H1 (cell line): ENCODE measurements at regions not wholly inside any gene's neighbourhood (a gene's known extent, or its start where the extent isn't known, plus 50 kb on each side); places are given as distances from the start of the nearest gene placed in this dataset.

Source experiments
- CTCF ChIA-PET: fragments of 300-600 bp; sonication (Branson Sonifier 250); formaldehyde crosslinking; loops from one replicate; lab custom pipeline; 2021; ENCODE audit not compliant: partially characterized antibody; lab: Charles Lee
- POLR2A ChIA-PET: fragments of 300-600 bp; sonication (Branson Sonifier 250); formaldehyde crosslinking; loops from one replicate; lab custom pipeline; 2021; ENCODE audit warnings: inconsistent platforms; ENCODE audit not compliant: partially characterized antibody; lab: Charles Lee
- DNase-seq, 2 experiments: peaks; one replicate each; pipeline versions ENCODE4 v3.0.0 to v3.0.0-alpha.2; 2010 to 2022; ENCODE audit warnings: low spot score in 2 of 2, low read depth in 1 of 2, mixed read lengths in 1 of 2
- FAIRE-seq: peaks from 2 replicates; lab custom pipeline; 2011; peaks lifted over from hg19 to GRCh38; lab: Jason Lieb, UNC
- H2AFZ ChIP-seq: 2 replicates; pipeline ENCODE4 v1.8.1; 2012; ENCODE audit warnings: low read length, inconsistent platforms
- H2AK5ac ChIP-seq: 2 replicates; pipeline ENCODE4 v1.6.1; 2013; ENCODE audit warnings: low read depth, low read length
- H2BK120ac ChIP-seq: replicated peaks from 2 replicates; pipeline ENCODE3; 2013; ENCODE audit warnings: low read depth, low read length, inconsistent platforms
- H2BK12ac ChIP-seq: 2 replicates; pipeline ENCODE4 v1.6.1; 2013; ENCODE audit warnings: low read depth, low read length
- H2BK15ac ChIP-seq: 2 replicates; pipeline ENCODE4 v1.6.1; 2013; ENCODE audit warnings: low read length
- H2BK20ac ChIP-seq: 2 replicates; pipeline ENCODE4 v1.6.1; 2013; ENCODE audit warnings: low read length
- H2BK5ac ChIP-seq: 2 replicates; pipeline ENCODE4 v1.6.1; 2013; ENCODE audit warnings: low read depth, low read length
- H3K14ac ChIP-seq: 2 replicates; pipeline ENCODE4 v1.6.1; 2013; ENCODE audit warnings: inconsistent platforms; ENCODE audit not compliant: insufficient read length
- H3K18ac ChIP-seq: 2 replicates; pipeline ENCODE4 v1.6.1; 2013; ENCODE audit warnings: low read length; ENCODE audit errors: extremely low read depth
- H3K23ac ChIP-seq: 2 replicates; pipeline ENCODE4 v1.6.1; 2013; ENCODE audit warnings: inconsistent platforms; ENCODE audit not compliant: insufficient read length
- H3K23me2 ChIP-seq: 2 replicates; pipeline ENCODE4 v1.6.1; 2013; ENCODE audit warnings: low read depth, low read length
- H3K27ac ChIP-seq: 2 replicates; pipeline ENCODE4 v1.6.1; 2011; ENCODE audit warnings: low read depth, low read length, inconsistent platforms
- H3K27me3 ChIP-seq, 4 experiments: replicated peaks in 1 of 4; 1 replicate in 1 of 4; 2 replicates in 3 of 4; pipeline versions ENCODE4 v1.6.1 to v1.8.1; 2011 to 2013; ENCODE audit warnings: low read length in 3 of 4, mild to moderate bottlenecking in 3 of 4, inconsistent platforms in 2 of 4, mixed read lengths in 2 of 4, moderate library complexity in 1 of 4; ENCODE audit not compliant: control insufficient read depth in 3 of 4, insufficient read depth in 3 of 4; ENCODE audit errors: extremely low read depth in 1 of 4
- H3K36me3 ChIP-seq, 4 experiments: 2 replicates each; pipeline versions ENCODE4 v1.6.1 to v1.8.1; 2011 to 2013; ENCODE audit warnings: mild to moderate bottlenecking in 4 of 4, low read length in 3 of 4, moderate library complexity in 2 of 4, control low read depth in 1 of 4, inconsistent platforms in 1 of 4; ENCODE audit not compliant: insufficient read depth in 4 of 4, control insufficient read depth in 2 of 4
- H3K4ac ChIP-seq: replicated peaks from 2 replicates; pipeline ENCODE3; 2013; ENCODE audit warnings: low read length, low read depth, mixed read lengths, inconsistent platforms; ENCODE audit not compliant: insufficient read length
- H3K4me1 ChIP-seq, 4 experiments: replicated peaks in 1 of 4; 1 replicate in 1 of 4; 2 replicates in 3 of 4; pipeline versions ENCODE4 v1.6.1 to v1.8.1; 2011 to 2013; ENCODE audit warnings: low read length in 3 of 4, inconsistent platforms in 2 of 4, mixed read lengths in 1 of 4; ENCODE audit not compliant: insufficient read depth in 4 of 4, control insufficient read depth in 3 of 4
- H3K4me2 ChIP-seq, 2 experiments: 2 replicates each; pipeline versions ENCODE4 v1.6.1 to v1.8.1; 2011 to 2013; ENCODE audit warnings: low read depth in 2 of 2, low read length in 2 of 2, control low read depth in 1 of 2, inconsistent platforms in 1 of 2, mild to moderate bottlenecking in 1 of 2; ENCODE audit not compliant: insufficient read depth in 1 of 2
- H3K4me3 ChIP-seq, 4 experiments: fragments of 200-600, 300-600 bp in 1 of 4; sonication (generic), shearing (Covaris generic), sonication (Bioruptor Twin) in 1 of 4; 2 replicates each; pipeline versions ENCODE4 v1.5.1 to v1.8.1; 2011 to 2016; ENCODE audit warnings: low read length in 4 of 4, low read depth in 3 of 4, control low read depth in 2 of 4, inconsistent platforms in 2 of 4, mild to moderate bottlenecking in 2 of 4, mixed read lengths in 1 of 4, moderate library complexity in 1 of 4; ENCODE audit not compliant: insufficient read depth in 2 of 4; ENCODE audit errors: extremely low read depth in 1 of 4
- H3K56ac ChIP-seq: replicated peaks from 2 replicates; pipeline ENCODE3; 2013; ENCODE audit warnings: low read depth, mild to moderate bottlenecking, mixed read lengths, low read length, inconsistent platforms; ENCODE audit not compliant: insufficient read length
- H3K79me1 ChIP-seq: 2 replicates; pipeline ENCODE4 v1.6.1; 2013; ENCODE audit warnings: low read depth, low read length, control low read depth
- H3K79me2 ChIP-seq, 2 experiments: 2 replicates each; pipeline versions ENCODE4 v1.6.1 to v1.8.1; 2012 to 2013; ENCODE audit warnings: low read length in 2 of 2, mild to moderate bottlenecking in 2 of 2, inconsistent platforms in 1 of 2; ENCODE audit not compliant: insufficient read depth in 2 of 2, control insufficient read depth in 1 of 2
- H3K9ac ChIP-seq, 4 experiments: replicated peaks in 1 of 4; 1 replicate in 1 of 4; 2 replicates in 3 of 4; pipeline versions ENCODE4 v1.6.1 to v1.8.1; 2011 to 2013; ENCODE audit warnings: low read depth in 3 of 4, low read length in 3 of 4, control low read depth in 2 of 4, mild to moderate bottlenecking in 2 of 4, moderate library complexity in 2 of 4, inconsistent platforms in 1 of 4; ENCODE audit errors: extremely low read depth in 1 of 4
- H3K9me3 ChIP-seq, 2 experiments: 2 replicates each; pipeline versions ENCODE4 v1.6.1 to v1.8.1; 2012 to 2013; ENCODE audit warnings: mild to moderate bottlenecking in 2 of 2, moderate library complexity in 2 of 2, control low read depth in 1 of 2, inconsistent platforms in 1 of 2, low read depth in 1 of 2, low read length in 1 of 2, mixed read lengths in 1 of 2; ENCODE audit not compliant: insufficient read depth in 2 of 2
- H4K20me1 ChIP-seq, 2 experiments: replicated peaks in 1 of 2; 2 replicates each; pipeline versions ENCODE3 to v1.8.1; 2011 to 2013; ENCODE audit warnings: inconsistent platforms in 2 of 2, low read length in 2 of 2, mild to moderate bottlenecking in 1 of 2; ENCODE audit not compliant: insufficient read depth in 2 of 2, control insufficient read depth in 1 of 2
- H4K5ac ChIP-seq: 2 replicates; pipeline ENCODE4 v1.6.1; 2013; ENCODE audit warnings: low read length, low read depth, mixed read lengths, inconsistent platforms; ENCODE audit not compliant: insufficient read length
- H4K8ac ChIP-seq: 2 replicates; pipeline ENCODE4 v1.8.0; 2013; ENCODE audit warnings: mild to moderate bottlenecking, moderate library complexity, low read length, inconsistent platforms; ENCODE audit not compliant: insufficient read depth; ENCODE audit errors: extremely low read depth
- H4K91ac ChIP-seq: replicated peaks from 2 replicates; pipeline ENCODE3; 2013; ENCODE audit warnings: low read length, mixed read lengths, inconsistent platforms; ENCODE audit not compliant: insufficient read length
- GTF2F1 ChIP-seq: IDR thresholded peaks from 2 replicates; pipeline ENCODE4 v1.6.1; 2012; ENCODE audit warnings: low read depth, low read length, improper control_type of control experiment, borderline replicate concordance
- SUZ12 ChIP-seq: fragments of 200-600 bp; sonication (generic); IDR thresholded peaks from 2 replicates; pipeline ENCODE4 v1.6.1; 2012; ENCODE audit warnings: mild to moderate bottlenecking, inconsistent platforms, low read length, moderate library complexity, mixed read lengths
- WGBS, 2 experiments: shearing (Covaris generic) in 1 of 2; methylation state at CpG; one replicate each; pipeline versions ENCODE4 v1.1.6 to v1.1.7; 2013 to 2015; ENCODE audit warnings: low lambda C conversion rate in 2 of 2, mixed read lengths in 2 of 2, inconsistent platforms in 1 of 2, low coverage in 1 of 2, missing lambda C conversion rate in 1 of 2; ENCODE audit not compliant: insufficient replicate concordance in 2 of 2, insufficient coverage in 1 of 2, insufficient read length in 1 of 2; ENCODE audit errors: extremely low coverage in 1 of 2, missing lambda C conversion rate in 1 of 2; 5-methylcytosine and 5-hydroxymethylcytosine counted together
- TF ChIP-seq, protein P1 (sequence below): IDR thresholded peaks from 2 replicates; pipeline ENCODE4 v1.6.1; 2012; ENCODE audit warnings: low read length, inconsistent platforms
- TF ChIP-seq, protein P2 (sequence below), 3 experiments: IDR thresholded peaks; 1 replicate in 2 of 3; 2 replicates in 1 of 3; pipeline versions ENCODE4 v1.5.1 to v1.6.1; 2011; ENCODE audit warnings: low read length in 3 of 3, mild to moderate bottlenecking in 3 of 3, inconsistent platforms in 2 of 3, low read depth in 1 of 3, moderate library complexity in 1 of 3; ENCODE audit not compliant: insufficient read depth in 1 of 3; ENCODE audit errors: control extremely low read depth in 1 of 3
- TF ChIP-seq, protein P3 (sequence below): IDR thresholded peaks from 2 replicates; pipeline ENCODE4 v1.6.1; 2012; ENCODE audit warnings: inconsistent platforms

DNA sequence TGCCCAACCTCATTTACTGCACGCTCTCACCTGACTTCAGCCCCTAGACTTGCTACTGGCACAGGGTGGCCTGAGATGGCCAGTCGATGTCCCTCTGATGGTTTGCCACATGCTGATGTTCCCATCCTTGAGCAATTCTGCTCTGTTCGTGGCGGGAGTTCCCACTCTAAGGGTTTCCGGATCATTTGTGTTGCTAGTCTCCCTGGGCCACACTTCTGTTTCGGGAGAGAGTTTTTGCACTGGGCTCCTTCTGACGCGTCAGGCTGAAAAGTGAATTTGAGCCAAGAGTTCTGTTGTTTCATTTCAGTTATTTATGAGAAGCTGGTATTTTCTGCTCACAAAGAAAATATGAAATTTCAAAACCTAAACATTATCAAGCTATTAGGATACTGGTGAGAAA lies 597.7 kb downstream of the BNC2 start:
- FAIRE-seq (no peak), DNase-seq (no peak)
- no peak overlapping the region for H2AFZ ChIP-seq
- no peak overlapping the region for H4K8ac ChIP-seq
- H3K36me3 ChIP-seq, result no peaks in the 10 kb centered on the region
- no peak overlapping the region for H3K27ac ChIP-seq
- H3K9ac ChIP-seq, result no peak overlapping the region
- H3K56ac ChIP-seq, result no peak overlapping the region
- no peak overlapping the region for H4K5ac ChIP-seq
- H2AK5ac ChIP-seq, result no peak overlapping the region
- no peak overlapping the region for H3K4ac ChIP-seq
- no peaks in the 10 kb centered on the region for H3K27me3 ChIP-seq
- H3K4me1 ChIP-seq, result no peaks in the 10 kb centered on the region; a peak in 3 of 7 replicates
- H2BK12ac ChIP-seq, result no peak overlapping the region
- no peak overlapping the region for H2BK20ac ChIP-seq
- H2BK15ac ChIP-seq, result no peak overlapping the region
- no peak overlapping the region for H3K4me3 ChIP-seq
- 91% methylated on average over 8 of the region's 8 CpGs; no CpG with 5 or more reads in 1 of the 2 experiments for WGBS, 2 experiments
- no peak overlapping the region for H4K91ac ChIP-seq
- H3K18ac ChIP-seq, result no peak overlapping the region
- H3K23me2 ChIP-seq, result no peaks in the 10 kb centered on the region
- ChIA-PET POLR2A (no interaction called here), CTCF (interaction anchor here (1.0 kb wide), 1 partner anchor 14 kb away, joined by 4 read pairs; no protein-coding TSS in a partner anchor)
- no peaks in the 10 kb centered on the region for H4K20me1 ChIP-seq
- no peak overlapping the region for H2BK120ac ChIP-seq
- H3K79me2 ChIP-seq, result no peaks in the 10 kb centered on the region
- TF ChIP-seq, protein P1, sequence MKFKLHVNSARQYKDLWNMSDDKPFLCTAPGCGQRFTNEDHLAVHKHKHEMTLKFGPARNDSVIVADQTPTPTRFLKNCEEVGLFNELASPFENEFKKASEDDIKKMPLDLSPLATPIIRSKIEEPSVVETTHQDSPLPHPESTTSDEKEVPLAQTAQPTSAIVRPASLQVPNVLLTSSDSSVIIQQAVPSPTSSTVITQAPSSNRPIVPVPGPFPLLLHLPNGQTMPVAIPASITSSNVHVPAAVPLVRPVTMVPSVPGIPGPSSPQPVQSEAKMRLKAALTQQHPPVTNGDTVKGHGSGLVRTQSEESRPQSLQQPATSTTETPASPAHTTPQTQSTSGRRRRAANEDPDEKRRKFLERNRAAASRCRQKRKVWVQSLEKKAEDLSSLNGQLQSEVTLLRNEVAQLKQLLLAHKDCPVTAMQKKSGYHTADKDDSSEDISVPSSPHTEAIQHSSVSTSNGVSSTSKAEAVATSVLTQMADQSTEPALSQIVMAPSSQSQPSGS, result no peak
- TF ChIP-seq SUZ12 (no peak), GTF2F1 (no peak)
- TF ChIP-seq, protein P2, sequence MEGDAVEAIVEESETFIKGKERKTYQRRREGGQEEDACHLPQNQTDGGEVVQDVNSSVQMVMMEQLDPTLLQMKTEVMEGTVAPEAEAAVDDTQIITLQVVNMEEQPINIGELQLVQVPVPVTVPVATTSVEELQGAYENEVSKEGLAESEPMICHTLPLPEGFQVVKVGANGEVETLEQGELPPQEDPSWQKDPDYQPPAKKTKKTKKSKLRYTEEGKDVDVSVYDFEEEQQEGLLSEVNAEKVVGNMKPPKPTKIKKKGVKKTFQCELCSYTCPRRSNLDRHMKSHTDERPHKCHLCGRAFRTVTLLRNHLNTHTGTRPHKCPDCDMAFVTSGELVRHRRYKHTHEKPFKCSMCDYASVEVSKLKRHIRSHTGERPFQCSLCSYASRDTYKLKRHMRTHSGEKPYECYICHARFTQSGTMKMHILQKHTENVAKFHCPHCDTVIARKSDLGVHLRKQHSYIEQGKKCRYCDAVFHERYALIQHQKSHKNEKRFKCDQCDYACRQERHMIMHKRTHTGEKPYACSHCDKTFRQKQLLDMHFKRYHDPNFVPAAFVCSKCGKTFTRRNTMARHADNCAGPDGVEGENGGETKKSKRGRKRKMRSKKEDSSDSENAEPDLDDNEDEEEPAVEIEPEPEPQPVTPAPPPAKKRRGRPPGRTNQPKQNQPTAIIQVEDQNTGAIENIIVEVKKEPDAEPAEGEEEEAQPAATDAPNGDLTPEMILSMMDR (IDR thresholded peaks at IDR 0.05; ENCODE audit: control extremely low read depth in 1 of 3, insufficient read depth in 1 of 3, low read depth in 1 of 3, low read length in 3 of 3), result no peak
- TF ChIP-seq, protein P3, sequence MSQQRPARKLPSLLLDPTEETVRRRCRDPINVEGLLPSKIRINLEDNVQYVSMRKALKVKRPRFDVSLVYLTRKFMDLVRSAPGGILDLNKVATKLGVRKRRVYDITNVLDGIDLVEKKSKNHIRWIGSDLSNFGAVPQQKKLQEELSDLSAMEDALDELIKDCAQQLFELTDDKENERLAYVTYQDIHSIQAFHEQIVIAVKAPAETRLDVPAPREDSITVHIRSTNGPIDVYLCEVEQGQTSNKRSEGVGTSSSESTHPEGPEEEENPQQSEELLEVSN, result no peak
- no peak overlapping the region for H3K23ac ChIP-seq
- H2BK5ac ChIP-seq, result no peak overlapping the region
- no peaks in the 10 kb centered on the region for H3K79me1 ChIP-seq
- H3K9me3 ChIP-seq, result no peaks in the 10 kb centered on the region
- no peak overlapping the region for H3K4me2 ChIP-seq
- H3K14ac ChIP-seq, result no peak overlapping the region
